ENCODE measurements at regions not wholly inside any gene's neighbourhood (a gene's known extent, or its start where the extent isn't known, plus 50 kb on each side); places are given as distances from the start of the nearest gene placed in this dataset.

- no peak for TF ChIP-seq CTCF (IDR thresholded peaks at IDR 0.05)
- Mint-ChIP-seq H3K4me3 (no peak overlapping the region), H3K4me1 (ENCODE audit: low read depth) (no peaks in the 10 kb centered on the region)
These were observed 115.2 kb upstream of the GDF10 start for GRCh38 chr10:47184724-47185330.

GRCh38 chr10:47186941-47187340, 113.1 kb upstream of the GDF10 start:
- no peak for TF ChIP-seq CTCF (IDR thresholded peaks at IDR 0.05)
- Mint-ChIP-seq H3K4me3 (no peak overlapping the region), H3K4me1 (ENCODE audit: low read depth) (no peaks in the 10 kb centered on the region), H3K27me3 (ENCODE audit: insufficient read depth) (peaks cover 37% of the 10 kb centered on the region), H3K9me3 (no peaks in the 10 kb centered on the region), H3K36me3 (ENCODE audit: low read depth) (no peaks in the 10 kb centered on the region), H3K27ac (no peak overlapping the region)
- no peak for DNase-seq

More at GRCh38 chr10:47184724-47185330, 115.2 kb upstream of the GDF10 start:
- DNase-seq = no peak
- Mint-ChIP-seq H3K27me3 (ENCODE audit: insufficient read depth) (peaks cover 36% of the 10 kb centered on the region), H3K9me3 (no peaks in the 10 kb centered on the region), H3K36me3 (ENCODE audit: low read depth) (no peaks in the 10 kb centered on the region), H3K27ac (no peak overlapping the region)

- Mint-ChIP-seq H3K9me3 (no peaks in the 10 kb centered on the region), H3K36me3 (ENCODE audit: low read depth) (no peaks in the 10 kb centered on the region), H3K4me1 (ENCODE audit: low read depth) (no peaks in the 10 kb centered on the region), H3K27ac (no peak overlapping the region), H3K4me3 (no peak overlapping the region), H3K27me3 (ENCODE audit: insufficient read depth) (peaks cover 36% of the 10 kb centered on the region)
- no peak for DNase-seq
- no peak for TF ChIP-seq CTCF (IDR thresholded peaks at IDR 0.05)
These were observed 112.4 kb upstream of the GDF10 start for GRCh38 chr10:47187592-47187991.

- Mint-ChIP-seq H3K36me3 (ENCODE audit: low read depth) (no peaks in the 10 kb centered on the region), H3K4me1 (ENCODE audit: low read depth) (no peaks in the 10 kb centered on the region), H3K27ac (no peak overlapping the region), H3K9me3 (no peaks in the 10 kb centered on the region), H3K4me3 (no peak overlapping the region), H3K27me3 (ENCODE audit: insufficient read depth) (peaks cover 38% of the 10 kb centered on the region)
- no peak for DNase-seq
- no peak for TF ChIP-seq CTCF (IDR thresholded peaks at IDR 0.05)
These were observed 111.8 kb upstream of the GDF10 start for GRCh38 chr10:47188156-47188555.

GRCh38 chr10:47189802-47190201, 110.2 kb upstream of the GDF10 start:
- Mint-ChIP-seq H3K27ac (no peak overlapping the region), H3K27me3 (ENCODE audit: insufficient read depth) (peaks cover 38% of the 10 kb centered on the region), H3K4me3 (no peak overlapping the region), H3K36me3 (ENCODE audit: low read depth) (no peaks in the 10 kb centered on the region), H3K4me1 (ENCODE audit: low read depth) (no peaks in the 10 kb centered on the region), H3K9me3 (no peaks in the 10 kb centered on the region)
- TF ChIP-seq CTCF (IDR thresholded peaks at IDR 0.05) = no peak
- no peak for DNase-seq

GRCh38 chr10:47190301-47190700, 109.7 kb upstream of the GDF10 start:
- Mint-ChIP-seq H3K4me1 (ENCODE audit: low read depth) (no peaks in the 10 kb centered on the region), H3K27ac (no peak overlapping the region), H3K36me3 (ENCODE audit: low read depth) (no peaks in the 10 kb centered on the region), H3K9me3 (no peaks in the 10 kb centered on the region), H3K27me3 (ENCODE audit: insufficient read depth) (peaks cover 34% of the 10 kb centered on the region), H3K4me3 (no peak overlapping the region)
- no peak for TF ChIP-seq CTCF (IDR thresholded peaks at IDR 0.05)
- DNase-seq = no peak
